K562 (cell line): ENCODE measurements at regions not wholly inside any gene's neighbourhood (a gene's known extent, or its start where the extent isn't known, plus 50 kb on each side); places are given as distances from the start of the nearest gene placed in this dataset.
A peak's percentile ranks its signal among the peaks of the same experiment; 100 is the strongest.

ENCODE experiments used
- ATAC-seq: fragments of 200-7000 bp; cut with Tn5 transposase; 3 replicates; pipeline ENCODE4 v1.9.1; 2020; ENCODE audit warnings: moderate library complexity
- BruUV-seq: library from RNA; stranded (reverse); fragments of 400-500 nt; replicated peaks from 2 replicates; lab custom pipeline; 2021; lab: Mats Ljungman, UMichigan
- CTCF ChIA-PET: fragments of 300-600 bp; formaldehyde crosslinking; extraction: SDS; loops from one replicate; lab custom pipeline; 2021; ENCODE audit warnings: low intra/inter-chr PET ratio; lab: Yijun Ruan, JAX
- POLR2A ChIA-PET: fragments of 300-600, 350-650 bp; sonication (Branson Sonifier 250); formaldehyde crosslinking; extraction: SDS; loops from one replicate; lab custom pipeline; 2021; ENCODE audit warnings: antibody characterized with exemption, inconsistent platforms; lab: Yijun Ruan, JAX
- DNase-seq, 4 experiments: peaks; one replicate each; pipeline versions ENCODE4 v3.0.0 to v3.0.0-alpha.2; 2011 to 2018; ENCODE audit warnings: low spot score in 3 of 4, mixed read lengths in 3 of 4; ENCODE audit errors: extremely low read depth in 1 of 4
- FAIRE-seq: peaks from 2 replicates; lab custom pipeline; 2011; peaks lifted over from hg19 to GRCh38; lab: Jason Lieb, UNC
- H2AFZ ChIP-seq: 2 replicates; pipeline ENCODE4 v1.6.0; 2011; ENCODE audit warnings: low read depth, low read length, control low read depth, inconsistent platforms
- H3K27ac ChIP-seq: fragments of 200-600 bp; 3 replicates; pipeline ENCODE4 v1.8.0; 2011; ENCODE audit warnings: low read depth, mild to moderate bottlenecking, control low read depth, inconsistent platforms, low read length, moderate library complexity, mixed read lengths; ENCODE audit errors: extremely low read depth
- H3K27me3 ChIP-seq, 2 experiments: fragments of 300-600 bp in 1 of 2; 2 replicates in 1 of 2; 3 replicates in 1 of 2; pipeline versions ENCODE4 v1.6.0 to v1.8.0; 2011; ENCODE audit warnings: inconsistent platforms in 2 of 2, low read length in 2 of 2, mild to moderate bottlenecking in 1 of 2, mixed read lengths in 1 of 2, moderate library complexity in 1 of 2; ENCODE audit not compliant: control insufficient read depth in 2 of 2, insufficient read depth in 2 of 2
- H3K36me3 ChIP-seq: fragments of 300-600 bp; 3 replicates; pipeline ENCODE4 v1.8.0; 2011; ENCODE audit warnings: mild to moderate bottlenecking, low read length, inconsistent platforms; ENCODE audit not compliant: control insufficient read depth, insufficient read depth
- H3K4me1 ChIP-seq, 2 experiments: fragments of 200-600 bp in 1 of 2; replicated peaks in 1 of 2; 2 replicates in 1 of 2; 3 replicates in 1 of 2; pipeline versions ENCODE4 v1.5.1 to v1.8.0; 2011; ENCODE audit warnings: inconsistent platforms in 2 of 2, low read length in 2 of 2, mild to moderate bottlenecking in 1 of 2, mixed read lengths in 1 of 2, moderate library complexity in 1 of 2; ENCODE audit not compliant: control insufficient read depth in 2 of 2, insufficient read depth in 2 of 2
- H3K4me2 ChIP-seq: 2 replicates; pipeline ENCODE4 v1.6.1; 2011; ENCODE audit warnings: low read length, control low read depth, inconsistent platforms, mixed read lengths; ENCODE audit not compliant: insufficient read depth
- H3K4me3 ChIP-seq: fragments of 200-600 bp; sonication (generic), shearing (Covaris generic); 2 replicates; pipeline ENCODE4 v1.5.1; 2016; ENCODE audit warnings: control low read depth, inconsistent platforms
- H3K79me2 ChIP-seq: fragments of 200-600 bp; 3 replicates; pipeline ENCODE4 v1.8.0; 2011; ENCODE audit warnings: low read length, inconsistent platforms; ENCODE audit not compliant: control insufficient read depth, insufficient read depth
- H3K9ac ChIP-seq, 2 experiments: 2 replicates each; pipeline versions ENCODE4 v1.6.0 to v1.6.1; 2011; ENCODE audit warnings: low read depth in 2 of 2, low read length in 2 of 2, control low read depth in 1 of 2, inconsistent platforms in 1 of 2, mild to moderate bottlenecking in 1 of 2, mixed read lengths in 1 of 2; ENCODE audit not compliant: insufficient read depth in 1 of 2
- H3K9me1 ChIP-seq: one replicate; pipeline ENCODE4 v1.6.0; 2011; ENCODE audit warnings: inconsistent platforms, mild to moderate bottlenecking, low read length, moderate library complexity; ENCODE audit not compliant: control insufficient read depth, insufficient read depth
- H3K9me3 ChIP-seq: replicated peaks from 2 replicates; pipeline ENCODE4 v1.5.1; 2011; ENCODE audit warnings: low read depth, low read length, inconsistent platforms; ENCODE audit not compliant: control insufficient read depth, insufficient read depth
- H4K20me1 ChIP-seq: replicated peaks from 2 replicates; pipeline ENCODE4 v1.6.1; 2011; ENCODE audit warnings: low read length, inconsistent platforms, mixed read lengths; ENCODE audit not compliant: control insufficient read depth, insufficient read depth
- REST ChIP-seq, 2 experiments: fragments of 450-650 bp; formaldehyde crosslinking in 1 of 2; IDR thresholded peaks; 2 replicates each; pipeline versions ENCODE4 v1.4.0 to v1.6.1; 2014 to 2020; ENCODE audit warnings: mild to moderate bottlenecking in 2 of 2, borderline replicate concordance in 1 of 2, low read depth in 1 of 2
- ZBTB40 ChIP-seq, 2 experiments: fragments of 450-650 bp in 1 of 2; sonication (generic) in 1 of 2; formaldehyde crosslinking in 1 of 2; IDR thresholded peaks; 2 replicates each; pipeline versions ENCODE4 v1.7.1 to v1.9.0; 2016 to 2022; ENCODE audit warnings: inconsistent platforms in 1 of 2, mild to moderate bottlenecking in 1 of 2, missing genetic modification reagents in 1 of 2
- WGBS: fragments of 100-300 bp; shearing (Covaris generic); methylation state at CpG from one replicate; pipeline ENCODE4 v1.1.6; 2016; ENCODE audit warnings: low coverage, mixed read lengths; ENCODE audit not compliant: insufficient coverage; ENCODE audit errors: missing lambda C conversion rate; 5-methylcytosine and 5-hydroxymethylcytosine counted together
- in situ Hi-C: fragments of 300-500 bp; cut with MboI; formaldehyde crosslinking; loops from 4 replicates; pipeline ENCODE4 v1.15.0; 2018; ENCODE audit warnings: inconsistent platforms, mixed read lengths
- intact Hi-C: fragments of 100-400 bp; cut with micrococcal nuclease; formaldehyde crosslinking; loops from 2 replicates; pipeline ENCODE4 v1.14.2; 2022

GRCh38 chr20:52081791-52082190 lies 109.8 kb downstream of the ZFP64 start:
- no peaks in the 10 kb centered on the region for H3K9me1 ChIP-seq
- FAIRE-seq (no peak), ATAC-seq (no peak), DNase-seq (no peak)
- H3K9me3 ChIP-seq = no peaks in the 10 kb centered on the region; the same call in 1 of the 2 replicates
- H3K36me3 ChIP-seq = no peaks in the 10 kb centered on the region
- H3K4me1 ChIP-seq = no peaks in the 10 kb centered on the region; a peak in 1 of 5 replicates
- peak; percentile 87 for TF ChIP-seq ZBTB40 (IDR thresholded peaks at IDR 0.05)
- TF ChIP-seq ZBTB40 (CRISPR knock-in tag; IDR thresholded peaks at IDR 0.05) = peak; percentile 69
- TF ChIP-seq REST (IDR thresholded peaks at IDR 0.05; ENCODE audit: borderline replicate concordance) = no peak
- TF ChIP-seq REST (CRISPR knock-in tag; IDR thresholded peaks at IDR 0.05; ENCODE audit: low read depth) = no peak
- no peaks in the 10 kb centered on the region for H4K20me1 ChIP-seq
- H3K9ac ChIP-seq = no peak overlapping the region
- WGBS = 16% methylated on average over 2 of the region's 2 CpGs
- H3K27me3 ChIP-seq = no peaks in the 10 kb centered on the region; a peak in 1 of 5 replicates
- in situ Hi-C loops (loop anchor here (5.0 to 25.0 kb wide), 3 partner anchors 439 to 1094 kb away; no protein-coding TSS in a partner anchor), intact Hi-C loops (loop anchor here (5.0 kb wide), 2 partner anchors 379 to 709 kb away; no protein-coding TSS in a partner anchor)
- H3K4me2 ChIP-seq = no peak overlapping the region
- no peaks in the 10 kb centered on the region for H3K79me2 ChIP-seq
- no peak overlapping the region for H2AFZ ChIP-seq
- POLR2A ChIA-PET = interaction anchor here (1.1 kb wide), 1 partner anchor 13 kb away, joined by 4 read pairs; no protein-coding TSS in a partner anchor
- no peak overlapping the region for H3K4me3 ChIP-seq
- BruUV-seq = no TSS peak
- no peak overlapping the region for H3K27ac ChIP-seq
- CTCF ChIA-PET = no interaction called here
